MCF 10A (cell line): ENCODE measurements at regions not wholly inside any gene's neighbourhood (a gene's known extent, or its start where the extent isn't known, plus 50 kb on each side); places are given as distances from the start of the nearest gene placed in this dataset.

Experiments
- BruUV-seq: library from RNA; stranded (reverse); fragments of 400-500 nt; replicated peaks from 2 replicates; lab custom pipeline; 2021; lab: Mats Ljungman, UMichigan
- CTCF ChIA-PET: fragments of 300-600 bp; sonication (Branson Sonifier 250); formaldehyde crosslinking; extraction: SDS; loops from one replicate; lab custom pipeline; 2021; ENCODE audit warnings: antibody characterized with exemption, inconsistent platforms; lab: Yijun Ruan, JAX
- POLR2A ChIA-PET: fragments of 300-600, 350-650 bp; sonication (Branson Sonifier 250); formaldehyde crosslinking; extraction: SDS; loops from one replicate; lab custom pipeline; 2020; ENCODE audit warnings: antibody characterized with exemption, inconsistent platforms; lab: Yijun Ruan, JAX
- DNase-seq: peaks from one replicate; pipeline ENCODE4 v3.0.0-alpha.2; 2018; ENCODE audit not compliant: unreplicated experiment
- H3K27ac Mint-ChIP-seq: one replicate; pipeline ENCODE4 v1.8.0; 2022; ENCODE audit warnings: mild to moderate bottlenecking, low read depth, mixed read lengths; ENCODE audit not compliant: unreplicated experiment
- H3K27me3 Mint-ChIP-seq: one replicate; pipeline ENCODE4 v1.8.0; 2022; ENCODE audit warnings: mixed read lengths; ENCODE audit not compliant: insufficient read depth, unreplicated experiment
- H3K36me3 Mint-ChIP-seq: one replicate; pipeline ENCODE4 v1.8.0; 2022; ENCODE audit warnings: mild to moderate bottlenecking, moderate library complexity, mixed read lengths; ENCODE audit not compliant: insufficient read depth, unreplicated experiment
- H3K4me1 Mint-ChIP-seq: one replicate; pipeline ENCODE4 v1.8.0; 2022; ENCODE audit warnings: mixed read lengths; ENCODE audit not compliant: insufficient read depth, unreplicated experiment
- H3K4me3 Mint-ChIP-seq: one replicate; pipeline ENCODE4 v1.8.0; 2022; ENCODE audit warnings: mild to moderate bottlenecking, moderate library complexity, mixed read lengths; ENCODE audit not compliant: unreplicated experiment
- H3K9me3 Mint-ChIP-seq: one replicate; pipeline ENCODE4 v1.8.0; 2022; ENCODE audit warnings: mixed read lengths; ENCODE audit not compliant: unreplicated experiment
- intact Hi-C: fragments of 100-400 bp; cut with micrococcal nuclease; formaldehyde crosslinking; loops from 2 replicates; pipeline ENCODE4 v1.14.1; 2022
- TF ChIP-seq, protein P1 (sequence below): fragments of 200-600 bp; IDR thresholded peaks from one replicate; pipeline ENCODE4 v1.8.0; 2022; ENCODE audit warnings: antibody characterized with exemption, mild to moderate bottlenecking; ENCODE audit not compliant: unreplicated experiment

DNA sequence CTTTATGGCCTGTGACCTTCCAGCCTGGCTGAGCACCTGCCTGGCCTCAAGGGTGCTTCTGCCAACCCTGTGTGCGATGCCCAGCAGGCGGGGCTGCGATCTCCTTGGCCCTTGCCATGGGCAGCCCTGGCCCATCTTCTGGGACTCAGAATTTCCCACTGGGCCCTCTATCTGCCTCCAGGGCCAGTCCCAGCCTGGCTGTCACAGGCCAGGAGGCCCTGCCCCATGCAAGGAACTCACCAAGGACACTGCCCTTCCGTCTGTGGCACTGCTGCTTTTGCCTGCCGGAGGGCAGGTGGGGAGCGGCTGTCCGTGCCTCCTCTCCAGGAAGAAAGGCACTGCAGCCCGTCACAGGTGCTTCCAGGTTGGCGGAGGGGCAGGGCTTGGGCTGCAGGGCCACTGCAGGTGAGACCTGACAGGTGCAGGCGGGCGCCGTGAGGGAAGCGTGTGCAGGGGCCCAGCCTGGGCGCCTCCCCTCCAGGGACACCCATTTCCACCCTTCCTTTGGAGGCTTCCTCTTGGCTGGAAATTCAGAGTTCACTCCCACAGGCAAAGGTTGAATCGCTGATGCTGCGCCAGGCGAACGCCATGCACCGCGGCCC lies 177.8 kb downstream of the KIF26A start:
- CTCF ChIA-PET, result no interaction called here
- POLR2A ChIA-PET, result no interaction called here
- H3K27me3 Mint-ChIP-seq, result peaks cover 50% of the 10 kb centered on the region
- no peak overlapping the region for H3K4me3 Mint-ChIP-seq
- TF ChIP-seq, protein P1, sequence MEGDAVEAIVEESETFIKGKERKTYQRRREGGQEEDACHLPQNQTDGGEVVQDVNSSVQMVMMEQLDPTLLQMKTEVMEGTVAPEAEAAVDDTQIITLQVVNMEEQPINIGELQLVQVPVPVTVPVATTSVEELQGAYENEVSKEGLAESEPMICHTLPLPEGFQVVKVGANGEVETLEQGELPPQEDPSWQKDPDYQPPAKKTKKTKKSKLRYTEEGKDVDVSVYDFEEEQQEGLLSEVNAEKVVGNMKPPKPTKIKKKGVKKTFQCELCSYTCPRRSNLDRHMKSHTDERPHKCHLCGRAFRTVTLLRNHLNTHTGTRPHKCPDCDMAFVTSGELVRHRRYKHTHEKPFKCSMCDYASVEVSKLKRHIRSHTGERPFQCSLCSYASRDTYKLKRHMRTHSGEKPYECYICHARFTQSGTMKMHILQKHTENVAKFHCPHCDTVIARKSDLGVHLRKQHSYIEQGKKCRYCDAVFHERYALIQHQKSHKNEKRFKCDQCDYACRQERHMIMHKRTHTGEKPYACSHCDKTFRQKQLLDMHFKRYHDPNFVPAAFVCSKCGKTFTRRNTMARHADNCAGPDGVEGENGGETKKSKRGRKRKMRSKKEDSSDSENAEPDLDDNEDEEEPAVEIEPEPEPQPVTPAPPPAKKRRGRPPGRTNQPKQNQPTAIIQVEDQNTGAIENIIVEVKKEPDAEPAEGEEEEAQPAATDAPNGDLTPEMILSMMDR, result no peak
- H3K9me3 Mint-ChIP-seq, result no peaks in the 10 kb centered on the region
- H3K27ac Mint-ChIP-seq, result no peak overlapping the region
- no peak for DNase-seq
- BruUV-seq, result no TSS peak
- no peaks in the 10 kb centered on the region for H3K4me1 Mint-ChIP-seq
- H3K36me3 Mint-ChIP-seq, result no peaks in the 10 kb centered on the region
- intact Hi-C loops, result no loop called here

DNA sequence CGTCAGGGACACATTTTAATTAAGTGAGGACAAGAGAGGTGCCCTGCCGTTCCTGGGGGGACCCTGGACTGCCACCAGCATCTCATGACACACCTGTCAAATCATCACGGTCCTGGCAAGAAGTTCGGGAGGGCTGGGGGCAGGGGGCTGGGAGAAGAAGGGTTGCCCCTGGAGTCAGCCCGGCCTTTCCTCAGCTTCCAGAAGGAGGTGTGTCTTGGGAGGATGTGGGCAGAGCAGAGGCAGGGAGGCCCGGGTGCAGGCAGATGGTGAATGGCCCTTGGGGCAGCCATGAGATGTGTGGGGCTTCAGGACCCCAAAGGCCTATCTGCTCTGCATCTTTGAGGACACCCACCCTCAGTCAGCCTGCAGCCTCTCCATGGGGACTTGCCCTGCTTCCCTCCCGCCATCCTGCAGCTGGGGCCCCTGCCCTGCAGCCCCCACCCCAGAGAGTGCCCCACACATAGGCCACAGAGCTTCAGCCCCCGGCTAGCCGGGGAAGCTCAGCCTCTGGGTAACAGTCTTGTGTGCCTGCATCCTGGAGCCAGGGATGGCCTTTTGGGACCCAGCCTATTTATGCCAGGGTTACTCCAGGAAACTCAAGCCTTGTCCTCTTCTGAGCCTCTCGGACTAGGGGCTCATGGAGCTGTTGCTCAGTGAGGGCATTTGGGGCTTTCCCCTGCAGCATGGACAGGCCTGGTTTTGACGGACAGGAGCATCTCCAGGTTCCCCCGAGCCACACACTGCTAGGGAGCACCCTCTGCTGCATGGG lies 178.5 kb downstream of the KIF26A start:
- H3K4me3 Mint-ChIP-seq, result no peak overlapping the region
- CTCF ChIA-PET, result no interaction called here
- H3K4me1 Mint-ChIP-seq, result no peaks in the 10 kb centered on the region
- DNase-seq, result no peak
- H3K27ac Mint-ChIP-seq, result no peak overlapping the region
- no TSS peak for BruUV-seq
- POLR2A ChIA-PET, result no interaction called here
- no peaks in the 10 kb centered on the region for H3K36me3 Mint-ChIP-seq
- TF ChIP-seq, protein P1, result no peak
- no peaks in the 10 kb centered on the region for H3K9me3 Mint-ChIP-seq
- intact Hi-C loops, result no loop called here
- peaks cover 44% of the 10 kb centered on the region for H3K27me3 Mint-ChIP-seq

DNA sequence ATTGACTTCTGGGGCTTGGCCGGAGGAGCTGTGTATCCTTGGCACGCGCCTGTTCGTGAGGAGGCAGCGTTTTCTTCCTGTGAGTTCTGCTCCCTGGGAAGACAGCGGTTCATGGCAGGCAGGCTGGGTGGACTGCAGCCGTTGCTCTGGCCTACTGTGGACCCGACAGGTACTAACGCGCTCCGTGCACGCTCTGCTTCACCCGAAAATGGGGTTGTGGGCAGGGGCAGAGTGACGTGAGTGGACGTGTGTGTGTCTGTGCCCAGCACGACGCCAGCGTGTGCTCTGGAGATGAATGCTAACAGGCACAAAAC lies 179.1 kb downstream of the KIF26A start:
- CTCF ChIA-PET, result no interaction called here
- Mint-ChIP-seq H3K9me3 (no peaks in the 10 kb centered on the region), H3K36me3 (no peaks in the 10 kb centered on the region), H3K4me1 (no peaks in the 10 kb centered on the region), H3K27me3 (peaks cover 44% of the 10 kb centered on the region), H3K4me3 (no peak overlapping the region), H3K27ac (no peak overlapping the region)
- TF ChIP-seq, protein P1, result no peak
- DNase-seq, result no peak
- POLR2A ChIA-PET, result no interaction called here
- no TSS peak for BruUV-seq
- intact Hi-C loops, result no loop called here

DNA sequence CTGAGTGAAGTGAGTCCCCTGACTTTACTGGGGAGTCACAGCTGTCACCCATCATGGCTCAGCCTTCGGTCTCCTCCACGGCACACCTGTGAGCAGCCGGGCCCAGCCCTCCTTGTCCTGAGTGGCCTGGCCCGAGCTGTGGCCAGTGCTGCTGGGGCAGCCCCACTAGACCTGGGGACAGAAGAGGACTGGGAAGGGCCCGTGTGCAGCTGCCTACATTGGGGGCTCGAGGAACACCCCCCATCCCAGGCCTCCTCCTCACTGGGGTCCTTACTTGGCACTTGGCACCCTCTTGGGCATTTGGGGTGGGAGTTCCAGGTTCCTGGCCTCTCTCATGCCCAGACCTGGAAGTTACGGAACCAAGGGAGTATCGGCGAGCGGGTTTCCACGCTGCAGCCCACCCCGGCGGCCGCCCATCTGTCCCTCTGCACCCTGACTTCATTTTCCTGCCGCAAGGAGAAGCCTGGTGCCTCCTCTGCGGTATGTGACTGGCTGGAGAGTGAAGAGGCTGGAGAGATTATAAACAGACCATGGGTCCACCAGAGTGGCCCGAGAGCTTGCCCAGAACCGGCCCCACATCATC lies 179.7 kb downstream of the KIF26A start:
- Mint-ChIP-seq H3K9me3 (no peaks in the 10 kb centered on the region), H3K36me3 (no peaks in the 10 kb centered on the region), H3K4me3 (no peak overlapping the region), H3K4me1 (no peaks in the 10 kb centered on the region), H3K27me3 (peaks cover 44% of the 10 kb centered on the region), H3K27ac (no peak overlapping the region)
- TF ChIP-seq, protein P1, result no peak
- intact Hi-C loops, result no loop called here
- ChIA-PET POLR2A (no interaction called here), CTCF (no interaction called here)
- DNase-seq, result no peak
- BruUV-seq, result no TSS peak
